NCI-H1436 (cell line): ENCODE measurements at regions not wholly inside any gene's neighbourhood (a gene's known extent, or its start where the extent isn't known, plus 50 kb on each side); places are given as distances from the start of the nearest gene placed in this dataset.

ENCODE experiments used
- DNase-seq: peaks from one replicate; lab custom pipeline; 2025; lab: John Stamatoyannopoulos, UW

DNA sequence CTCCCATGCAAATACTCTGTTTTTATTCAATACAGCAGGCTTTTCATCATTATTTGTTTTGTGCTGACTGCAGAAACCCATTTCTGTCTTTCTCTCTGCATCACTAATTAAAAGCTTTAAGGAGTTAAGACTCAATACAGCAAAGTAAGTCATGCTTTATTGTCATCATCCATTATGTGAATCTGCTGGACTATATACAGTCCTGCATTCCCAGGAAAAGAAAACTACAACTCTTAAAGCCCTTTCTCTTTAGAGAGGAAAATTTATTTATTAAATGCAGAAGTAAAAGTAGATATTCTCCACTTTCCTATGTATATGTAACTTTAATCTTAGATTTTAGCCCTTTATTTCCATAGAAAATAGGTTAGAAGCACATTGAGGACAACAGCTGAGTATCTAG lies 706.6 kb upstream of the RGMB start:
- no peak for DNase-seq

DNA sequence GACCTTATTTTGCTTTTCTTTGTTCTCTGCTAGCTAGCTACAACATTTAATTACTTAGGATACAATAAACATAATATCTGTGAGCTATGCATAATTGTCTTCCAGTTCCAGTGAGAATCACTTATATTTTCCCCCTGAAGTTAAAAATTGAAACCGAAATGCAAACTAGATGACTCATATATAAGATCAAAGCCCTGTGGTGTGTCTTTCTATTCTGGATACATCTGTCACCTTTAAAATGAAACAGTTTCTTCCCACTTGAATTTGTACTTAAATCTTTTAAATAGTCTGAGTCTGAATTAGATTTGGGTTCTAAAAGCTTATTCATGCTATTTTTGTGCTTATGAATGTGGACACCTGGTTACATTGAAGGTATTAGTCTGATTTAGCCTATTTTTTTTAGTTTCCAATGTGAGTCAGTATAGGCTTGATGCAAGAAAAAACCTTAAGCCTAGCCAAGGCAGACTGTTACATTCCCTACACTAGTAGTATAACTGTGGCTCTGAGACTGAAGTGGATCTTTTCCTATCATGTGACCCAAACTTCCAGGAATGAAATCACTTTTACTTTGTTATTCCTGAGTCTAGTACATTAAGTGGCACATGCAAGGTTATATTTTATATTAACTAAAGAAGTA lies 703.5 kb upstream of the RGMB start:
- DNase-seq: no peak

DNA sequence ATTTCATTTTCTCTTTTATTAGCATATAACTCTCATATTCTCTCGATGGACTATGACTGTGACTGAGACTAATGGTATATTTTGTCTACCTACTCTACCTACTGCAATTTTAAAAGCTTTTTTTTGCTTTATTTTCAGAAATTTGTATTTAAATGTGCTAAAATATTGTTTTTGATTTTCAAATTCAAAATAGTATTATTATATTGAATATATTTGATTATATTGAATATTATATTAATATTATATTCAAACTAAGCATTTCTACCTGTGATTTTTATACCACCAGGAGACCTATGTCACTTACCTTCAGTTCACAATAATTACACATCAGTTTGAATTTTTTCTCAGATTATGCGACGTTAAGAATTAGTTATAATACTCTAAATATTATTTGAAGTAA lies 700.5 kb upstream of the RGMB start:
- DNase-seq: no peak

DNA sequence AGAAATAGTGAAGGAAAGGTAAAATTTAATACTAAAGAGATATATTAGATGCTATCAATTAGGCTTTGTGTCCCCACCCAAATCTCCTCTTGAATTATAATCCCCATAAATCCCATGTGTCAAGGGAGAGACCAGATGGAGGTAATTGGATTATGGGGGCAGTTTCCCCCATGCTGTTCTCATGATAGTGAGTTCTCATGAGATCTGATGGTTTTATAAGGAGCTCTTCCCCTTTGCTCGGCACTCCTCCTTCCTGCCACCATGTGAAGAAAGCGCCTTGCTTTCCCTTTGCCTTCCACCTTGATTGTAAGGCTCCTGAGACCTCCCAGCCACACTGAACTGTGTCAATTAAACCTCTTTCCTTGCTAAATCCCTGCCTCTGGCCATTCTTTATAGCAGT lies 697.0 kb upstream of the RGMB start:
- DNase-seq: no peak

DNA sequence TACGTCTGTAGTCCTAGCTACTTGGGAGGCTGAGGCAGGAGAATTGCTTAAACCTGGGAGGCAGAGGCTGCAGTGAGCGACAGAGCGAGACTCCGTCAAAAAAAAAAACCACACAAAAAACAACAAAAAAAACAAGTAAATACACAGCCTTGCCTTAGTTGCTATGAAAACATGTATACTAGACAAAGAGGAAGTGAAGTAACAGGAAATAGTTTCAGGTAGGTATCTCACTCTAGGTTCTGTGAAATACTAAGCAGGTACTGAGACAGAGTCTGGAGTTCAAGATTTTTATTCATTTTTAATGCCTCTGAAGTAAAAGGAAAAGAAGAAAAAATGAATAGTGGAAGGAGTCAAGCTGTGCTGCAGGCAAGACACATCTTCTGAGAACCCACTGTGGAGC lies 687.9 kb upstream of the RGMB start:
- no peak for DNase-seq

DNA sequence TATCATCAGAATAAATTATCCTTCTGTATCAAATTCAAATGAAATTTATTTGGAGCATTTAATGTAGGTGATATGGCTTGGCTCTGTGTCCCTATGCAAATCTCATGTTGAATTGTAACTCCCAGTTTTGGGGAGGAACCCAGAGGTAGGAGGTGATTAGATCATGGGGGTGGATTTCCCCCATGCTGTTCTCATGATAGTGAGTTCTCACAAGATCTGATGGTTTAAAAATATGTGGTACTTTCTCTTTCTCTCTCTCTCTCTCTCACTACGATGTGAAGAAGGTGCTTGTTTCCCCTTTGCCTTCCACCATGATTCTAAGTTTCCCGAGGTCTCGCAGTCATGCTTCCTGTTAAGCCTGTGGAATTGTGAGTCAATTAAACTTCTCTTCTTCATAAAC lies 678.4 kb upstream of the RGMB start:
- no peak for DNase-seq

DNA sequence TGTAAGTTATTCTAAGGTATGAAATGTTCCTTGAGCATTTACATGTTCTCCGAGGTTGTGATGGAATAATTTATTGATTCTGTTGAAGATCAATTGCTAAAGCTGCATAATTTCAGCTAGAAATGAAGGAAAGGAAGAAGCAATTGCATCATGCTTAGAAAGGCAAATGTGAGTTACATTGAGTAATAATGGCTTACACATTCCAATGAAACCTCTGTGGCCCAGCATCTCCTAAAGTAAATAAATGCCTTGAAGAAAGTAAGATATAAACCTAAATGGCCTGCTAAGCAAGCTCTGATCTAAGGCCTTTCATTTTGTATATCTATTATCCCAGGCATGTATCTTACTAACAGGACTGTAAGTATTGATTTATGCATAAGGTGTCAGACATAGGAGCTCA lies 677.3 kb upstream of the RGMB start:
- no peak for DNase-seq

DNA sequence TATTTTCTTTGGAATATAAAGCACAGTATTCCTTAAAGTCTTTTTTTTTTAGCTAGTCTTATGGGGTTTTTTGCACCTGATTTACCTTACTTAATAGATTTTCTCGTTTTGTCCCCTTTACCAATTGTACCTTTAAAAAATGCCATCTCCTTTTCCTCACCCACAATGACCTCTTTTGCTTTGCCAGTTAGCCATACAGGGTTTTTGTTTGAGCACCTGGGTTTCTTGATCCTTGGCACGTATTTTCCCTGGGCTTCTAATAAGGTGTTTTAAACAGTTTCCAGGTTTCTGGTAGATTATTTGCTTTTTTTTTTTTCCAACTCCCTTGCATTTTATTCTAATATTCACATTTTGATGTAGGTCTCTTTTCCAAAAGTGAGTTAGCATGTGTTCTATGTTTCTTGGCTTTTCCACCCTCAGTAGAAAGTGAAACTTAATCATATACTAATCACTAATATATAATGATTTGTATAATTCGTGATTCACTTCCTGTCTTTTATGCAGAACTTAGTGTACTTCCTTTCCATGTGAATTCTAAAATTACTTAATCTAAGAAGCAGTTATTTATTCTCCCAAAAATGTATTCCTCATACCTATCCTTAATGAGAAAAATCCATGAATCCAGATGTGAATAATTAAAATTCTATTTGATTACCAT lies 673.9 kb upstream of the RGMB start:
- DNase-seq: no peak

DNA sequence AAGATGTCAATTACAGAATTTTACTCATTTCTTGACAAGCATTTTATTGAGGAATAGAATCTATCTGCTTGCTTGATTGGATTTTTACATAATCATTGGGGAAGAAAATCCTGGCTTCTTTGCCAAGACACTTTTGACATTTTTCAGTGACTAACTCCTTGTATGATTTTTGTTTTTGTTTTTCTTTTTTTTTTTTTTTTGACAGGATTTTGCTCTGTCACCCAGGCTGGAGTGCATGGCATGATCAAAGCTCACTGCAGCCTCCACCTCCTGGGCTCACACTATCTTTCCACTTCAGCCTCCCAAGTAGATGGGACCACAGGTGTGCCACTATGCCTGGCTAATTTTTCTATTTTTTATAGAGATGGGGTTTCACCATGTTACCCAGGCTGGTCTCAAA lies 672.3 kb upstream of the RGMB start:
- DNase-seq: no peak

DNA sequence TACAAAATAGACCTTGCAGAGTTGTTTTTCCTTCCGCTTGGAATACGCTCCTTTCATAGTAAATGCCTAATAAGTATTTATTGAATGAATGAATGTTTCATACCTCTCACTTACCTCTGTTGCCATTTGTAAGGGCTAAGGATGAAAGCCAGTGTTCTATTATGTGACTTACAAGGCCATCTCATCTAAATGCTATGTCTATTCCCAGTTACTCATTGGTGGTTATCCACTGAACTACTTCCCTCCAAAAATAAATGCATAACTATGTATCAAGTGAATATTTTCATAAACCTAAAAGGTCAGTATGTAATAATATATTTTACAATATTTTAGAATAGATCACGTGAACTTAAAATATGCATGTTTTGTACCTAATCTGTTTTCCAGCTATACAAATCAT lies 670.5 kb upstream of the RGMB start:
- no peak for DNase-seq

DNA sequence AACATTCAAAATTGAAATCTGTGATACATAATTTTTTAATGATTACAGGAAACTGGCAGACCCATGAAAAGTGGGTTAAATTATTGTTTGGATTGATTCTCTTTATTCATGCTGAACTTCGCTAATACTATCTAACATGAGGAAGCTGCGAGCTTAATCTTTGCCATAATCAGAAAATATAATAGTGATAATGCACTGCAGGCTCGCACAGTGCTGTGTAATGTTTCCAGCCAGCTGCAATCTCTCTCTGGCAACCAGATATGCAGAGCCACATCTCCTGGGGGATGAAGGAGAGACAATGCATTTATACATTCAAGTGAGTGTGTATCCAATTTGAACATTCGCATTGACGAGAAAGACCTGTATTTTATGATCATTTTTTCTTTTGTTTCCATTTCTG lies 669.7 kb upstream of the RGMB start:
- no peak for DNase-seq

DNA sequence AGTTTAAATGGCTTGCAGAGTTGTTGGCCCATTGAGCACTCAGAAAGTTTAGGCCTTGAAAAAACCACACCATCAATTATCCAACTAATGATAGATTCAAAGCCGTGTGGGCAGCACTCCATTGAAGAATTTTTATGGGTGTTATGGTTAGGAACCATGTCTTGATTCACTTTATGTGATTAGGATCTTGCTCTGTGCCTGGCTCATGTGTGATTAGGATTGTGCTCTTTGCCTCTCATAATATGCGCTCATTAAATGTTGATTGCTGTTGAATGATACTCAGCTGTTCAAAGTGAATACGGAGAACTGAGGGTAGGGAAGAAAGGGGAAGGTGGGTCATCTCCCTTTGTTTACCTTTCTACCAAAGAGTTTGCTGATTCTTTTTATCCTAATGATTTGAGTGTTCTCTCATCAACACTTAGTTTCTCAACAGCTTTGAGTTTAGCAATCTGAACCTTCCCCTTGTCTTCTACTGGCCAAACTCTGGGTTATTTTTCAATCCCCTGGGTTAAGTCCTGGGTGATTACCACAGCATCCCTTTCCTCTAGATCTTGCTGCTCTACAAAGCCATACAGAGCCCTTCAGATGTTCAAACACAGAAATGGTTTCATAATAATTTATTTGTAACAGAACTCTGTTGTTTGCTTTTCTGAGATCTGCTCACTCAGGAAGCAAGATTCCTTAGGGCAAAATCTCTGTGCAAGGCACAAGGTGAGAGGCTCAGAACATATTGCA lies 668.8 kb upstream of the RGMB start:
- no peak for DNase-seq

DNA sequence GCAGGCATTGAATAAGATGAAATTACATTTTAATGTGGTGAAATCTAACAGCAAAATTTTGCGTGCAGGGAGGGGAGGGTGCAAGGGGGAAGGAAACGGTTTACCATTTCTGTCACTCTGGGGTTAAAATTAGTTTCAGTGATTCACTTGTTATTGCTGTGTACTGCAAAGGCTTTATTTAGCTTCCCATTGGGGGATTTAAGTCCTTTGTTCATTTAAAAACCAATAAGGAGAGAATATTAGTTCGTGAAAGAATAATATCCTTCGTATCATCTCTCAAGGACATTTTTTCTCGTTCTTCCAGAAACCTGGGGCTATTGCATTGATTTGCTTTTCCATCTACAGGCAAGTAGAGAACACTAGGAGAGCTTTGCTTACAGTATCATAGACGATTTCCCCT lies 667.8 kb upstream of the RGMB start:
- DNase-seq: no peak

DNA sequence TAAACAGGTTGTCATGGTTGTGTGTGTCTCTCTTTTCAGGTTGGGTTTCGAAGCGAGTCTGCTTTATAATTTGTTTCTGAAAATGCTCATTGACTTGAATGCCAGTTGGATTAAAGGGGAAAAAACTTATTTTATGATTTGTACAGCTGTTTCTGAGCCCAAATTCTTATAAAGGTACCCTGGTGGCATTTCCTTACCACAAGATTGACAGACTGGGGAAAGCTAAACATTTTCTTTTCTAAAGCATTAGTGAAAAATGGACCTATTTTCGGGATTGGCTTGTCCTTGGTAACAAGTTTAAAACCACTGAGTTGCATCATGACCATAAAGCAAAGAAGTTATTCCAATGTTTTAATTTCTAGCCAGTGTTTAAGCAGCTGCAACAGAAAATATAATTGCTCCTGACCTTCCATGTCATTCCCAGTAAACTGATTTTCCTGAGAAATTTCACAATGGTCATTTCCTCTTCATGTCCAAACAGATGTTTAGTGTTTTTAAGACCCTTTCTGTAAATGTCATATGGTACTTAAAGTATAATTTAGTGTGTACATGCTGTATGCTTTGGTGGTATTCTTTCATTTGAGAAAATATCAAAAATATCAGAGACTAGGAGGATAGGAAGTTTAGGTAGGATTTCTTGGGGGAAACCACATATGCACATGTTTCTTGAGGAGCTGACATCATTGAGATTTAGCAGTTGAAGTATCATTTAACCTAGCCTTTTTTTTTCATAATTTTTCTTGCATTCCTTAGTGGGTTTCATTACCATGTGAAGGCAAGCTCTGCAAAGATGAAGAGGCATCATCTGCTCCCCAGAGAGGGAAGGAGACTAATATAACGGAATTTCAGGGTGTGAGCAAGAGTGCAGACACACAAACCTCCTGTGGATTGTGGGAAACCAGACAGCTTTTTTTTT lies 667.1 kb upstream of the RGMB start:
- no peak for DNase-seq

DNA sequence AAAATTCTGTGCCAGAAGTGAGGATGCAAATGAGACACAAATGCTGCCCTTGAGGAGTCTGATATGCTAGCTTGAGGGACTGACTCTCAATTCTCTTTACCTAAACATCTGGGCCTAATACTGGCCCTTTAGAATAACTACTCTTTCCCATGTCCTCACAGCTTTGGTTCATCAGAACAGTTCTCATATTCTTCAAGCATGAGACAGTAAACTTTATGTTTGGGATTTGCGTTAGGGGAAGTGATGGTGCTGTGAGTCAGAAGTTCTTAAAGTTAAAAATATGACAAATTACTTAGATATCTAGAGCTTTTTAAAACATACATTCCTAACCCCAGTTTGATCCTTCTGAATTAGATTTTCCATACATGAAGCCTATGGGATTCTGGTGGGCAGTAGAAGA lies 665.0 kb upstream of the RGMB start:
- DNase-seq: no peak

DNA sequence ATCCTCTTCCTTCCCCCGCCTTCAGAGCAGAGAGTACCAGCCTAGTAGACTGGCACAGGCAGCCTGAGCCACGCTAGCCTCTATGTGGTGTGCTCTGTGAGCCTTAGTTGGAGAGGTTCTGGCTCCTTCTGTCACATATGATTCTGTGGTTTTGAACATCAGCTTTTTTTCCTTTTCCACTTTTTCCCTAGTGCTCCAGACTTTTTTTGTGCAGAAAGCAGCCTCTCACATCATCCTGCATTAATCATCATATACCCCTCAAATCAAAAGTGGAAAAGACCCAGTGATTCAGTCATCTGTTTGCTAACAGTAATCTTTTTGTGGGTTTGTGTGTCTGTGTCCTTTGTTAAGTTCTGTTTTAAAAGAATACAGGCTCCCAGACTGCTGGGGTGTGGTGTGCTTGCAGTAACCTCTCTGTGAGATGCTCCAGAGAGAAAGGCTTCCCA lies 663.9 kb upstream of the RGMB start:
- no peak for DNase-seq

DNA sequence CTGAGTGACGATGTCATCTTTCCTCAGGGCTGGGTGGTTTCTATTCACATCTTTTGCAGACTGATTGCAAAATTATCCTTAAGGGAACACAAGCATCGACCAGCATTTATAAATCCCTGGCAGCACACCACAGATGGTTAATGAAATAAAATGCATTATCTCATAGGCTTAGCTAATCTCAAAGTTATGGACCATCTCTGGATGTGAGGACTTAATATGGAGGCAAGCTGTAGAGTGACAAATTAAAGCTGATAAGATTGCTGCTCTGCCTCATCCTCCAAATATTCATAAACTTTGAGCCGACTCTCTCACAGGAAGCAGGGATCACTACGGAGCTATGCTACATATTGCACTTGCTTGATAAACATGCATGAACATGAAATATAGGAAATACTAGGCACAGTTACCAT lies 663.2 kb upstream of the RGMB start:
- no peak for DNase-seq

DNA sequence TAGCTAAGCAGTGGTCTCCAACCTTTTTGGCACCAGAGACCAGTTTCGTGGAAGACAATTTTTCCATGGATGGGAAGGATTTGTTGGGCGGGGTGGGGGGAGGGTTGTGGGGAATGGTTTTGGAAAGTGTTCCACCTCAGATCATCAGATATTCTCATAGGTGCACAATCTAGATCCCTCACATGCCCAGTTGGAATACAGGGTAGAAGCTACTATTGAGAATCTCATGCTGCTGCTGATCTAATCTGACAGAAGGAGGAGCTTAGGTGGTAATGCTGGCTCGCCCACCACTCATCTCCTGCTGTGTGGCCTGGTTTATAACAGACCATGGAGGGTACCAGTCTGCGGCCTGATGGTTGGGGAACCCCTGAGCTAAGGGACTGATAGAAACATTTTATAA lies 662.7 kb upstream of the RGMB start:
- no peak for DNase-seq

DNA sequence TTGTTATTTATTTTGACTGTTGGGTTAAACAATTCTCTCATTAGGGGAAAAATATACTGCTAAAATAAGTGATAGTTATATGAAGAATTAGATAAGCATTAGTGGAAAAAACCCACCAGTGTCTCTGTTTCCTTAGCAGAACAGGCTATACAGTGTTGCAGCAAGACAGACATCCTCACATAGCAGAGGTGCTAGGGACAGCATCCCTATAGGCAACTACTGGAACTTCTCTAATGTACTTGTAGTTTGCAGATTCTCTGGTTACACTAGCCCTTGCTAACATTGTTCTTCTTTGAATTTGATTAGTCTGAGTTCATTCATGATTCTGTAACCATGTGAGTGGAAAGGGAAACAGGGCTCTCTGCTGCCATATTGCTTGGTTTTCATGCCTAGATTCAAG lies 661.8 kb upstream of the RGMB start:
- DNase-seq: no peak

DNA sequence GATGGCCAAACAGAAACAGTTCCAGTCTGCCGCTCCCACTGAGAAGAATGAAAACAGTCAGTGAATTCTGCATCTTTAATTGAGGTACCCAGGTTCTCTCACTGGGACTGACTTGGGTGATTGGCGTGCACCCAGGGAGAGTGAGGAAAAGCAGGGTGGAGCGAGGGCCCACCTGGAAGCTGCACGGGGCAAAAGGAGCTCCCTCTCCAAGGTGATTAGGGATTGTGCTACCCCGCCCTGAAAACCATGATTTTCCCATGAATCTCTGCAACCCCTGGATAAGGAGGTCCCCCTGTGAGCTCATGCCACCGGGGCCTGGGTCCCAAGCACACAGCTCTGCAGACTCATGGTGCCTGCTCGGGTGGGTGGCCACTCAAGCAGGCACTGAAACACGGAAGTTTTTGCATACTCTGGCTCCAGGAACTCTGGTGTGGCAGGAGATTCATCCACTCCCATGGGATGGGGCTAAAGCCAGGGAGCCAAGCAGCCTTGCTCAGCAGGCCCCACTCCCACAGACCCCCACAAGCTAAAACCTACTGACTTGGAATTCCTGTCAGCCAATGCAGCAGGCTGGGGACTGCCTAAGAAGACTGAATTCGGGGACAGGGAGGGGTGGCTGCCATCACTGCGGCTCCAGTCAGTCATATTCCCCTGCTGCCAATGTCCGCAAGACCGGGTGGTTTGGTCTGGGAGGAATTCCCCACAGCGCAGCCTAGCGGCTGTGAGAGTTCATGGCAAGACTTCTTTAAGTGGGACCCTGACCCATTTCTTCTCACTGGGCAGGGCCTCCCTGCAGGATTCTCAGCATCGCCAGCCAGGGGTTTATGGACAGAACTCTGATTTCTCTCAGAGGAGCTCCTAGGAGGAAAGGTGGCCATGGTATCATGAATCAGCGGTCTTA lies 652.2 kb upstream of the RGMB start:
- DNase-seq: no peak

DNA sequence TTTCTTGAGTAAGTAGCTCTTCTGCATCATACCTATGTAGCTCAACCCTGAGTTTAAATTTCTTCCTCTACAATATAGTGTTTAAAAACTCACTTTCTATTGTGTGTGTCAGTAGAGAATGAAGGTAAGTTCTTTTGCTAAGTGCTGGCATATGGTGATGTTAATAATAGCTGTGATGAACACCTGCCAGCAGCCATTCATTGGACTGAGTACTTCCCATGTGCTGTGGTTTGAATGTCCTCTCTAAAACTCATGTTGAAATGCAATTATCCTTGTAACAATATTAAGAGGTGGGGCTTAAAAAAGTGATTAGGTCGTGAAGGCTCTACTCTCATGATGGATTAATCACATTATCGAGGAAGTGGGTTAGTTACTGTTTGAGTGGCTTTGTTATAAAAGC lies 645.2 kb upstream of the RGMB start:
- no peak for DNase-seq
